HG03558 (cell line): ENCODE measurements at regions not wholly inside any gene's neighbourhood (a gene's known extent, or its start where the extent isn't known, plus 50 kb on each side); places are given as distances from the start of the nearest gene placed in this dataset.
"Not testable (repeated sequence)": the region's sequence is repeated elsewhere in the genome, so short reads cannot be mapped to it uniquely, and the experiment has no call there.

ENCODE experiments used
- ATAC-seq: cut with Tn5 transposase; IDR thresholded peaks from one replicate; pipeline ENCODE4 v1.9.1; 2021; ENCODE audit warnings: moderate number of reproducible peaks; ENCODE audit not compliant: unreplicated experiment; ENCODE audit errors: extremely low read depth

DNA sequence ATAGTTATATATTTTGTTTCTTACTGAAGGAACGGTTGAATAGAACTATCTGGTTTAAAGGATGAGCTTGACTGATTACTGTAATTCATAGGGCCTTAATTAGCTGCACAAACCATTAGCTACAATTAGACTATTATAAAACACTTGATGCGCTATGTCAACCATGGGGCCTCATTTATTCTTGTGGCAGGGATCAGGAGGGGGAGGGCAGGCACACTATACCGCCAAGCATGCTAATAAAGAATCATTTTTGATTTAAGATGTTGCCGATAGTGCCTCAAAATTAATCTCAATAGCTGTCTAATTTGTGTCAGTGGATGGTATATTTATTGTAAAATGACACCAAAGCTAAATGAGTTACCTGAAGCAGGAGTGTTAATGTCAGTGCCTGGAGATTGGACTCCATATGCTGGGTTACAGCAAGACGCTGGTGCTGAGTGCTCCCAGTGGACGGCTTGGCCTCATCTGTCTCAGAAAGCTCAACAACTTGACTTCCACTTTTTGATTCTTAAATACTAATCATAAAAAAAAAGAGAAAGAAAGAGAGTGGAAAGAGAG lies 1007.0 kb upstream of the CELF4 start:
- ATAC-seq: no peak

DNA sequence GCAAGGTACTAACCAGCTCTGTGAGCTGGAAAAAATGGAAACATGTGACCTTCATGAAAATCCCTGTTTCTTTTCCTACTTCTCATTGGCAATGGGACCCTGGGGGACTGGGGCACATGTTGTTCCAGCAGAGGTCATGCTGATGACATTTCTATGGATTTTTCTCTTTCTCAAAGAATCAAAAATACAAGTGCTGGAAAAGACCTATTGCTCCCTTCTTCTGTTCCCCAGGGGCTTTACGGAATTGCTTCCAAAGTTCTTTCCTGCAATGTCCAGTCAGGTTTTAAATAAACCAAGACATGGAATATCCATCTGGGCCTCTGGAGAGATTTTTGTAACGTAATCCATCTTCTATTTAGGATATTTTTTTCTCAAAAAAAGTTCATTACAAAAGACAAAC lies 1006.1 kb upstream of the CELF4 start:
- ATAC-seq: no peak

DNA sequence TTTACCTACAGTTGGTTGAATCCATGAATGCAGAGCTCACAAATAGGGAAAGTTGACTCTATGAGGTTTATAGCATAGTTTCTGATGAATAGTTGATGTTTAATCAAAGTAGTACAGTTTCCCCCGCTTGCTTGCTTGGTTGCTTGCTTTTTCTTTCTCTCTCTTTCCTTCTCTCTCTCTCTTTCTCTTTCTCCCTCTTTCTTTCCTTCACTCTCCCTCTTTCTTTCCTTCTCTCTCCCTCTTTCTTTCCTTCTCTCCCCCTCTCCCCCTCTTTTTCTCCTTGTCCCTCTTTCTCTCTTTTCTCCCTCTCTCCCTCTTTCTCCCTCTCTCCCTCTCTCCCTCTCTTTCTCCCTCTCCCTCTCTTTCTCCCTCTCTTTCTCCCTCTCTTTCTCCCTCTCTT lies 999.9 kb upstream of the CELF4 start:
- no peak for ATAC-seq

DNA sequence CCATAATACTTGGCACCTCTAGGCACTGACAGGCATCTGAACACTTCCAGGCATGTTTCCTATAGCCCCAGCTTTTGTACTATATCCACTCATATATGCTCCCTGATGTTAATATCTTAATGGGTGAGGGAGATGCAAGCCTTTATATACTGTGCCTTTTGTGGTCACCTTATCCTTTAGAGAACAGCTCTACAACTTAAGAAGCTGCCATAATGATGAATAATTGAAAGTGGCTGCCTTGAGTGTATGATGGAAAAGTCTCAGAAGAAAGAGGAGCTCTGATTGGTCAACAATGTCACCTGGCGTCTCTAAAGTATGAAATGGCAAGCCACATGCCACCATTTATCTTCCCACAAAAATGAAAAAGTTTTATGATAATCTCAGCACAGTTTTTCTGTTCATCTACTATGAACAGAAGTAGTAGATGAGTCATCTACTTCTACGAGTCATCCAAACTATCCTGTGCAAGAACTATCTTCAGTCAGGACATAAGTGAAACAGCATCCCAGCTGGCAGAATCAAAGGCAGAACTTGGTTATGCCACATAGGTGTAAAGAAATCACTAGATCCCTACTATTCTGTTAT lies 997.9 kb upstream of the CELF4 start:
- no peak for ATAC-seq

DNA sequence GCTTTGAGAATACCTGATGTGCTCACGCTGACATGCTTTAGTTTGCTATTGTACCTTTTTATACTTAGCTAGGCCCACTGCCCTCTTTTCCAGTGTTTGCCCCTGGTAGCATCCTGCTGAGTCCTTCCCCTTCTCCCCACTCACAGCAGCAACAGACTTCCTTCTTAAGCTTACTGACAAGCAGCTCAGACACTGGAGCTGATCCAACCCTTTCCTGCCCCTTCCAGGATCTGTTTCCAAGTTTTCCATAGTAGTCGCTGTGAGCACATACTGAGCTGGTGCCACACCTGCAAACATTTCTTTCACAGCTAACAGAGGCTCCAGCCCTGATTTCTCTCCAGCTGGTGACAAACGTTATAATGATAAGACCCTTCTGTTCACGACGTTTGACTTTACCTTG lies 991.4 kb upstream of the CELF4 start:
- ATAC-seq: no peak

DNA sequence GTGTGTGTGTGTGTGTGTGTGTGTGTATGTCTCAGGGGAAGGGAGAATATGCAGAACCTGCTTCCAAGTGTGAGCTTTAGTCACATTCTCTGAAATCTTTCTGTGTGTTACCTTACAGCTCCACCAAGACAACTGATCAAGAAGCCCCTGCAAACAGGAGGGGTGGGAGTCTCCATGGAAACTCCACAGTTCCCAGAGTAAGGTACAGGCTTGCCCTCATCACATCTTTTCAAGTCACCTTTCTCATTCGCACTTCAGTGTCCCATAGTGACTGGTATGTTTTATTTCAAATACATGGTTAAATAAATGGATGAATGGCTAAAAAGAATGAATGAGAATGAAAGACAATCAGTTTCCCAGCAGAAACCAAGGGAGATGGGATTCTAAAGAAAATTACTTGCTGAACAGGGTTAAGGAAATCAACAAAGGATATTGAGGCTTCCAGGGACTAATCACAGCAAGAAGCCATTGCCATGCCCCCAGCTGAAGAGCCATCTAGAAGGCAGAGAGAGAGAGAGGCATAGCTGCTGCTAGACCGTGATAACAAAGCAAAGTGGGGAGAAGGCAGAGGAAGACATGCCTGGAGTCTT lies 987.2 kb upstream of the CELF4 start:
- ATAC-seq: no peak

DNA sequence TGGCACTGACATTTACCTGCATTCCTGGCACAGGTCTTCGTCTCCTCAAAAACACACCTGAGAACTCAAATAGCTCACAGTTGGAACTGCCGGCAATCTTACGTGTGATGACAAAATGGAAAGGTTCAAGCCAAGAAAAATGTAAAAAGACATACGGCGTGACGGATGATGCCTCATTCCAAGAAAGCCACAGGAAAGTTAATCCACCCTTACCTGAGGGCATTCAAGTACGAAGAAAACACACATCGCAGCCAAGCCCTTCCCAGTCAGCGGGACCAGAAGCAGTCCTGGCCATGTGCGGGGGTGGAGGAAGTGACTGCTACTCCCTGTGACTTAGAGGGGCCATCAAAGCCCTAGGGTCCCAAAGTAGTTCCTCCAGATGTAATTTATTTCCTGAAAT lies 986.3 kb upstream of the CELF4 start:
- ATAC-seq: no peak

DNA sequence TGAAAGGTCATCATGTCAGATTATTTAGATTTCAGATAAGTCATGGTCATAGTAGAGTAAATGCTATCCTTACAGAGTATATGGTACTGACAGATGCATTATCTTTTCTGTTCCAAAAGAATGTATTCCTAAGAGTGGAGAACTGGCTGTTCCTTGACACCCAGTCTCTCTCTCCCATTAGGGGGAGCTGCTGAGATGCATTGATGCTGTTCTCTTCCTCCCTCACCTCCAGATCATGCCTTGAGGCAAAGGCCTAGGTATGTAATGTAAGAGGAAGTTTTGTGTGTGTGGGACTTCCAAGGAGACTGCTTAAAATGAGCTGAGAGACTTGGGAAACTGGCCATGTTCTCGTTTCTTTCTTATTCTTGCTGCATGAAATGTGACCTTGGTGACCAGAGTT lies 979.5 kb upstream of the CELF4 start:
- no peak for ATAC-seq

DNA sequence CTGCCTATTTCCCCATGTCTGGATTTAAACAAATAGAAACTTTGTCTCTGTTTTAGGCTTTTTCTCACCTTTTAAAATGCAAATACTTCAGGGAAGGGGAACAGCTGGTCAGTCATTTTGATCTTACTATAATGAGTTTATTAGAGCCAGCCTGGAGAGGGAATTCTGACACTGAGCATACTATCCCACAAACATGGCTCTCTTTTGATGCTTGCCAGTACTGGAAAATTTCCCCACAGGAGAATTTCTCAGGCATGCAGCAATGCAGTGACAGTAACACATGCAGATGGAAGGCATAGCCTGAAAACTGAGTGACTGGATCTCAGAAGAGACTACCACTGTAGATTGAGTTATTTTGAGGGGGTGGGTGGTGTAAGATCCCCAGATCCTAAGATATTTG lies 974.3 kb upstream of the CELF4 start:
- no peak for ATAC-seq

DNA sequence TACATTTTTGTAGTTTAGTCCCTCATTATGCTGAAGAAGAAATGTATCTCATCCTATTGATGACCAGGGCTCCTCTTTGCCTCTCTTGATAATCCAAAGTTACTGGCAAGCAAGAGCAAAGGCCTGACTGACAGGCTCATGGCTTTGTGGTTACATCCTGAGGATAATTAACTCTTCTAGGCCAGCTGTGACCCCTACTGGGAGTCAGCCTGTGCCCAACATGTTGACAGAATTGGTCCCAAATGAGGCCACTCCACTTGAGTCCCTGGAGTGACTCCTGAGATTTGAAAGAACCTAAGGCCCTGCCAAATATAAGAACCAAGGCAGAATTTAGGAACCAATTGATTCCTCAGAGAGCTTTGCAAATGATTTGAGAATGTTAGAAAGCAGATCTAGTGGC lies 973.8 kb upstream of the CELF4 start:
- no peak for ATAC-seq

DNA sequence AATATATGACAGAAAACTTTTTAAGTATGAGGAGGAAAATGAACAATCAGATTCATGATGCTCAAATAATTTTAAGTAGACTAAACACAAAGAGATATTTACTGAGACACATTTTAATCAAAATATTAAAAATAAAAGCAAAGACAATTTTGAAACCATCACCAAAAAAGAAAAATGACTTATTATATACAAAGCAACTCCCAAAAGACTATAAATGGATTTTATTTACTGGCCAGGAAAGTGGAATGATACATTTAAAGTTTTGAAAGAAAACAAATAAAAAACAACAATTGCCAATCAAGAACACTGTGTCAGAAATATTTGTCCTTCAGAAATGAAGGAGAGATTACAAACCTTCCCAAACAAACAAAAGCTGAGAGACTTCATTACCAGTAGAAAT lies 968.5 kb upstream of the CELF4 start:
- no peak for ATAC-seq

DNA sequence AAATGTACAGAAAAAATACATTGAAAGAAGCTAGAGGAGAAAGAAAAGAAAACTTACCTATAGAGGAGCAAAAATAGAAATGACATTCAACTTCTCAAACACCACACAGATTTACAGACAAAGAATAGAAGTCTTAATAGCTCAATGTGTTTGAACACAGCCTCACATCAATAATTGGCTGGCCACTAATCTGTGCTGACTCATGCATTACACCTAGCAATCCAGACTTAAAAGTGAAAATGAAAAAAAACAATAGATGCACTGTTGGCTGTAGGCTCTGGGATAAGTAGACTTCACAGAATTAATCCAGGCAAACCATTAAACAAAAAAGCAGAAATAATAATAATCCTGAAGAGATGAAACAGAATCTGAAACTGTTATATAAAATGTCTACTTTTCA lies 961.3 kb upstream of the CELF4 start:
- no peak for ATAC-seq

DNA sequence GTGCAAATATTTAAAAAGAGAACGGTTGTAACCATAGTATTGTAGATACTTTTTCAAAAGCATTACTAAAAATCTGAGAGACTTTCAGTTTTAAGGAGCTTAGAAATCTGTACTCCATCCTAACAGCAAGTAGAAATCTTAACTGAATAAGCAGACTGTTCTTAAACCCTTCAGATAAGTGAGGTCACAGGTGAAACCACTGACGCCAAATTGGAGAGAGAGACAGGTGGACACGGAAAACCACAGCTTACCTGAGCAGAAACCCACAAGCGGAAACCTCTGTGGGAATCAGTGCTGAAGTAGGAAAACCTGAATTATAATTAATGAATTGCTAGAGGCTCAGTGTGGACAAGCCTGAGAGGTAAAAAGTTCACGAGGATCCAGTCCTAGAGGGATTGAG lies 959.4 kb upstream of the CELF4 start:
- no peak for ATAC-seq

DNA sequence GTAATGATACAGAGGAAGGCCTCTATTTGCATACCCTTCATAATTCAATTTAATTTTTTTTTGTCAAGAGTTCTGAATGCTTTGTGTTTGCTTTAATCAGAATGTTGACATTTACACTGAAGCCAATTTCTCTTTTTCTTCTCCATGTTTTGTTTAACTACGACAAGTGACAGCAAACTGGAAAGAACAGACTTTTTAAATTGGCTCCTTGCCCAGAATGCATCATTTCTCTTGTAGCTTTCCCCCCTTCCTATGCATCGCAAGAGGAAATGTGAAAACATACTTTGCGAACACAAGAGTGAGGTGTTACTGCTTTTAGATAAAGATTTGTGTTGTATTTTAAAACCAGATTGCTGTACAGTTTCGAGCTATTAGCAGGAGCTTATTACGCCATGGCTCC lies 955.2 kb upstream of the CELF4 start:
- no peak for ATAC-seq

DNA sequence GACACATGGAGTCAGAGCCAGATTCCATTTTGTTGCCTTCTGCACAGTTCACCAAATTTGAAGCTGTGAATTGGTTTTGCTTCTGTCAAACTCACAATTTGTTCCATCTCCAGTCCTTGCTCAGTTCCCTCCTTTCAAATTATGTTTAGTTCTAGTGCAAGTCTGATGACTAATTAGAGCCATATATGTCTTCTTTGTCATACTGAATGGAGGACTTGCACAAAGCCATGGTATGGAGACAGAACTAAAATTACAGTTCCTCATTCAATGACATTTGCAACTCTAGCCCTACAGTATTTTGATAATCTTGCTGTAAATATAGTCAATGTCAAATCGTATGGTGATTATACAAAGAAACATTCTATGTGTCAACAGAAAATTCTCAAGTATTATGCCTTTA lies 936.9 kb upstream of the CELF4 start:
- ATAC-seq: no peak

DNA sequence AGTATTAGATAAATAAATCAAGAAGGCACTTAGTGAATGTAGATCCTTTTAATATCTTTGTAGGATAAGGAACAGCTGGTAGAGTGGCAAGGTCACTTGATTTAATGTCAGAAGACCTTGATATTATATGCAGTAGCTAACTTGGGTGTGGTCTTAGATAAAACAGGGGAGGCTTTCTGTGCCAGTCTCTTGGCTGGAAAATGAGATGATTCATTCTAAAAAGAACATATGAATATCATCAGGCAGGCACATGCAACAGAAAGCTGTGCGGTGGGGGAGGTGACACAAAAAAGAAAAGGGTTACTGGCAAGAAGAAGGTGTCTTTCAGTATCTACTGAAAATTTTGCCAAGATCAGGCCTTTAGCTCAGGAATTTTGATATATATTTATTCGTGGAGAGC lies 931.7 kb upstream of the CELF4 start:
- no peak for ATAC-seq

DNA sequence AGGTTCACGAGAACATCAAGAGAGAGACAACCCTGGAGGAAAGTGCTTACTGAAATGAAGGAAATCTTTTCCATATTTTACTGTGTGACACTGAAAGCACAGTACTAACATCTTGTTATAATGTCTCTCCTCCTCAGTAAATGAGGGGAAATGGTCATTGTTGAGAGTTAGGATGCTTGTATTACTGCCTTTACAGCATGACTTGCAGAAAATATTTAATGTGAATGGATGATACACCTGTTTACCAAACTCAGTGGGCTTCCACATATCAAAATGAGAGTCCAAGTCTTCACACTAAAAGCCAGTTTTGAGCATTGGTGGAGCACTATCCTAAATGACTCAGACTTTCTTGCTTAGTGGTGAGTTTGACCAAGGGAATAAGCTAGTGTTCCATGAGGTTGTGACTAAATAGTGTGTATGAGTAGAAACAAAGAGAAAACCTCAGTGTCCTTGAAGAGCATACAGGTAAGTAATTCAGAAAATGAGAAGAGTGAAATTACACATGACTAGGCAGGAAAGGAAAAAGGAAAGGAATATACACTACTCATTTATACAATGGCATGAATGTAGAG lies 930.7 kb upstream of the CELF4 start:
- no peak for ATAC-seq

DNA sequence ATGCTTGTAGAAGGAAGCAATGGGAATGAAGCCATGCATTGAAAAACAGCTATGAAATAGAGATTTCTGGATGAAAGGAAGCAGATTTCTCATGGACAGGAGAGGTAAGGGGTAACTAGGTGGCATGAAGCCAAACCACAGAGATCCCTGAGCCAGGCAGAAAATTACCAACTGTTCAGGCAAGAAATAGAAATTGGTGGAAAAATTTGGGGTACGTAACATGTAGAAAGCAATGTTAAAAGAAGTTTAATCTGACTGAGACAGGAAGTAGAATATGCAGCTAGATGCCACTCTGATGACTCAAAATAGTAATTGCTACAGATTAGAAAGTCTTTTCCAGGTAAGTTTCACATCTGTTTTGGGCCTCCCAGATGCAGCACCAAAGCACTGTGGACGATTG lies 928.5 kb upstream of the CELF4 start:
- ATAC-seq: no peak

DNA sequence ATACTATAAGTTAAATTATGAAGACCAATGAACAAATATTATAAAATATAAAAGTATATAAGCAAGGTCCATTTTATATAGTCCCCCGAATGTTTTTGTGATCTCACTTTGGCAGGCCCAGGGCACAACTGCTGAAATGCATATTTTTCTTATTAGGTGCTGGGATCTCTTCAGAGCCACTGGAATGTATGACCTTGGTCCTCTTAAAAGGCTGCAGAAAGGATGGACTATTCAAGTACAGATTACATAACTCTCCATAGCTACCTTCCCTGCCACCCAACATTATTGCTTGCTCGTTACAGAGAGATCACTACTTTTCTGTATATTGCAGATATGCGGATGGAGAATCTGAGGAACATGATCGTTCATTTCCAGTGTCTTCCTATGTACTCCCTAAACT lies 925.6 kb upstream of the CELF4 start:
- ATAC-seq: no peak

DNA sequence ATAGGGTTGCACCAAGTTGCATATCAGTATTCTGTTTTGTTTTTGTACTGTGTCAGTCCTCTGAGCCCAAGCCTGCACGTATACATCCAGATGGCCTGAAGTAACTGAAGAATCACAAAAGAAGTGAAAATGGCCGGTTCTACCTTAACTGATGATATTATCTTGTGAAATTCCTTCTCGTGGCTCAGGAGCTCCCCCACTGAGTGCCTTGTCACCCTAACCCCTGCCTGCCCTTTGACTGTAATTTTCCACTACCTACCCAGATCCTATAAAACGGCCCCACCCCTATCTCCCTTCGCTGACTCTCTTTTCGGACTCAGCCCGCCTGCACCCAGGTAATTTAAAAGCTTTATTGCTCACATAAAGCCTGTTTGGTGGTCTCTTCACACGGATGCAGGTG lies 924.1 kb upstream of the CELF4 start:
- not testable (repeated sequence) for ATAC-seq

DNA sequence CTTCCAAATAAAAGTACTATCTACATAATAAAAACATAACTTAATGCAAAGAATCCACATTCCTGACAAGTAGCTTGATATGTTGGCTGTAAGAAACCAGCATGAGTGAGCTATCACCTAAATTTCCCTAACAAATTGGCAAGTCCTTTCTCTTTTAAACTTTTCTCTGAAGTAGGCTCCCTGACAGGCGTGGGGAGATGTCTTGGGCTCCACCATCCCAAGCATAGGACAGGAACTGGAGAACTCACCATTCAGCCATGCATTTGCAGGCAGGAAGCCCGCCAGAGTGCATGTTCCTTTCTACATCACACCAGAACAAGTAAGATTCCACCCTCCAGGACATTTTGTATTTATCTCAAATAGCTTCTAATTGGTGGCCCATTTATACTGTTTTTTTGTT lies 921.9 kb upstream of the CELF4 start:
- no peak for ATAC-seq

DNA sequence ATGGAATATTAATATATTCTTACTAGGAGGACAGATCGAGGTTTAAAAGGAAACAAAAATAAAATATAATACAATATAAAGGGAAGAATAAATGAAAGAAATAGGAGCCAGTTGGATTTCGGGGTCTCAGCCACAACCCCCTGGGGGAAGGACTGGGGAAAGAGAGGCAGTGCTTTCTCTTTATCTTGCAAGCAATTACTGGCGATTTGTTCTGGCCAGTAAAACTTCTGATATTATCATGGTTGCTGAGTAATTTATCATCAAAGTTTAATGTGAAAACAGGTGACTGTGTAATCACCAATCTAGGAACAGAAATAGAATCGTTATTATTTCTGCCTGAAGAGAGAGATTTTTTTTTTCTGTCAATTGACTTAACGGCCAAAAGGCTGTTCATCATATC lies 917.7 kb upstream of the CELF4 start:
- ATAC-seq: no peak
